HepG2 (cell line): ENCODE measurements at regions not wholly inside any gene's neighbourhood (a gene's known extent, or its start where the extent isn't known, plus 50 kb on each side); places are given as distances from the start of the nearest gene placed in this dataset.

Source experiments
- AGO2 ChIP-seq: fragments of 200-400 bp; formaldehyde crosslinking; optimal IDR thresholded peaks from 2 replicates; pipeline ENCODE3; 2017; ENCODE audit warnings: mild to moderate bottlenecking, low read depth, low read length, moderate library complexity
- ARID5B ChIP-seq: IDR thresholded peaks from 2 replicates; pipeline ENCODE4 v1.4.0; 2020; ENCODE audit warnings: mild to moderate bottlenecking, missing genetic modification reagents
- ATRX ChIP-seq: sonication (generic); formaldehyde crosslinking; IDR thresholded peaks from 2 replicates; pipeline ENCODE4 v1.4.0; 2020; ENCODE audit warnings: missing genetic modification reagents, borderline replicate concordance
- CTCF ChIP-seq: sonication (generic); formaldehyde crosslinking; IDR thresholded peaks from 2 replicates; pipeline ENCODE4 v1.5.0; 2020; ENCODE audit warnings: mild to moderate bottlenecking, missing genetic modification reagents, moderate library complexity
- DMAP1 ChIP-seq: IDR thresholded peaks from 2 replicates; pipeline ENCODE4 v1.6.1; 2016
- ELF1 ChIP-seq: sonication (generic); formaldehyde crosslinking; IDR thresholded peaks from 2 replicates; pipeline ENCODE4 v1.4.0; 2020; ENCODE audit warnings: missing genetic modification reagents
- HHEX ChIP-seq: IDR thresholded peaks from 2 replicates; pipeline ENCODE4 v1.6.1; 2016; ENCODE audit warnings: control low read depth
- HMGXB4 ChIP-seq, 2 experiments: sonication (generic) in 1 of 2; formaldehyde crosslinking in 1 of 2; IDR thresholded peaks; 2 replicates each; pipeline versions ENCODE4 v1.4.0 to v1.6.1; 2018 to 2020; ENCODE audit warnings: missing genetic modification reagents in 2 of 2, borderline replicate concordance in 1 of 2, low read depth in 1 of 2, mild to moderate bottlenecking in 1 of 2, missing biosample characterization in 1 of 2
- HNRNPH1 ChIP-seq: fragments of 200-400 bp; formaldehyde crosslinking; optimal IDR thresholded peaks from 2 replicates; pipeline ENCODE3; 2017; ENCODE audit warnings: mild to moderate bottlenecking, low read depth, low read length
- HNRNPK ChIP-seq: fragments of 200-400 bp; formaldehyde crosslinking; IDR thresholded peaks from 2 replicates; pipeline ENCODE4 v1.6.1; 2018; ENCODE audit warnings: low read length, low read depth, moderate library complexity, mild to moderate bottlenecking; ENCODE audit not compliant: poor library complexity, severe bottlenecking
- KDM4B ChIP-seq: sonication (generic); formaldehyde crosslinking; IDR thresholded peaks from 2 replicates; pipeline ENCODE4 v1.4.0; 2020; ENCODE audit warnings: missing genetic modification reagents
- MED1 ChIP-seq: sonication (generic); formaldehyde crosslinking; IDR thresholded peaks from 2 replicates; pipeline ENCODE4 v1.4.0; 2020; ENCODE audit warnings: missing genetic modification reagents
- POGK ChIP-seq: sonication (generic); formaldehyde crosslinking; conservative IDR thresholded peaks from 2 replicates; pipeline ENCODE4 v1.8.0; 2022; ENCODE audit warnings: mild to moderate bottlenecking, moderate library complexity, missing genetic modification reagents
- RBAK ChIP-seq: sonication (generic); formaldehyde crosslinking; IDR thresholded peaks from 2 replicates; pipeline ENCODE4 v1.5.1; 2020; ENCODE audit warnings: mild to moderate bottlenecking, missing genetic modification reagents
- RBM39 ChIP-seq: fragments of 200-400 bp; formaldehyde crosslinking; IDR thresholded peaks from one replicate; pipeline ENCODE4 v1.6.1; 2018; ENCODE audit warnings: antibody characterized with exemption, mild to moderate bottlenecking, low read depth, low read length; ENCODE audit not compliant: poor library complexity, severe bottlenecking
- SMAD1 ChIP-seq: sonication (generic); formaldehyde crosslinking; IDR thresholded peaks from 2 replicates; pipeline ENCODE4 v1.4.0; 2020; ENCODE audit warnings: missing genetic modification reagents, low read depth, mild to moderate bottlenecking, borderline replicate concordance
- SRSF9 ChIP-seq: fragments of 200-400 bp; formaldehyde crosslinking; IDR thresholded peaks from 2 replicates; pipeline ENCODE4 v1.6.1; 2018; ENCODE audit warnings: borderline replicate concordance, mild to moderate bottlenecking, low read depth, low read length; ENCODE audit not compliant: insufficient read depth, poor library complexity, severe bottlenecking
- TAF1 ChIP-seq: sonication (generic); formaldehyde crosslinking; IDR thresholded peaks from 2 replicates; pipeline ENCODE4 v1.4.0; 2020; ENCODE audit warnings: missing genetic modification reagents
- ZC3H13 ChIP-seq: sonication (generic); formaldehyde crosslinking; IDR thresholded peaks from 2 replicates; pipeline ENCODE4 v1.8.1; 2023; ENCODE audit warnings: mild to moderate bottlenecking, missing genetic modification reagents, moderate library complexity
- ZNF567 ChIP-seq: sonication (generic); formaldehyde crosslinking; IDR thresholded peaks from 2 replicates; pipeline ENCODE4 v1.8.1; 2023; ENCODE audit warnings: mild to moderate bottlenecking, missing genetic modification reagents, borderline replicate concordance
- ZSCAN25 ChIP-seq: sonication (generic); formaldehyde crosslinking; IDR thresholded peaks from 2 replicates; pipeline ENCODE4 v1.8.0; 2022; ENCODE audit warnings: mild to moderate bottlenecking, missing genetic modification reagents
- ZSCAN30 ChIP-seq: sonication (generic); formaldehyde crosslinking; IDR thresholded peaks from 2 replicates; pipeline ENCODE4 v1.5.0; 2020; ENCODE audit warnings: mild to moderate bottlenecking, missing genetic modification reagents

- TF ChIP-seq ARID5B (CRISPR knock-in tag) = peak; percentile 51
- TF ChIP-seq SRSF9 = no peak
- TF ChIP-seq TAF1 = peak; percentile 50; the same call in 1 of the 2 replicates
- TF ChIP-seq HHEX = no peak
- TF ChIP-seq KDM4B = no peak
- no peak for TF ChIP-seq RBM39
- TF ChIP-seq AGO2 = no peak
- peak; percentile 44 for TF ChIP-seq HNRNPK
- no peak for TF ChIP-seq ELF1 (CRISPR knock-in tag)
- no peak for TF ChIP-seq RBAK
- no peak for TF ChIP-seq ZC3H13 (CRISPR knock-in tag)
- TF ChIP-seq SMAD1 (CRISPR knock-in tag) = no peak
- peak; percentile 44; the same call in 1 of the 2 replicates for TF ChIP-seq MED1 (CRISPR knock-in tag)
- TF ChIP-seq ZNF567 (CRISPR knock-in tag) = no peak
- TF ChIP-seq ZSCAN25 (CRISPR knock-in tag) = peak; percentile 90
- 0 out of 4 replicates have a peak, but pooled peaks of 1 of the 2 experiments have one; percentile 28 for TF ChIP-seq HMGXB4 (CRISPR knock-in tag; IDR thresholded peaks at IDR 0.05; ENCODE audit: borderline replicate concordance in 1 of 2, low read depth in 1 of 2)
- no peak for TF ChIP-seq ZSCAN30
- no peak for TF ChIP-seq POGK (CRISPR knock-in tag)
- TF ChIP-seq DMAP1 = peak; percentile 77; the same call in 1 of the 2 replicates
- TF ChIP-seq HNRNPH1 = no peak
- 0 out of 2 replicates have a peak, but pooled peaks have one; percentile 13 for TF ChIP-seq CTCF (CRISPR knock-in tag)
- TF ChIP-seq ATRX (CRISPR knock-in tag) = no peak
Observed at GRCh38 chr3:194058189-194058571, 77.8 kb upstream of the HES1 start (continued).
